ENCODE measurements at regions not wholly inside any gene's neighbourhood (a gene's known extent, or its start where the extent isn't known, plus 50 kb on each side); places are given as distances from the start of the nearest gene placed in this dataset.

GRCh38 chr3:35562141-35562540 lies 77.2 kb upstream of the ARPP21 start:
- H3K4me3 ChIP-seq (ENCODE audit: low read depth in 2 of 2, low read length in 2 of 2): no peak overlapping the region
- intact Hi-C loops (cut with micrococcal nuclease; ENCODE audit: unreplicated experiment) (no loop called here), in situ Hi-C loops (cut with HindIII; ENCODE audit: low pct_unique_long_range_greater_than_20kb, low sequenced_read_pairs) (no loop called here)
- POLR2A ChIA-PET: no interaction called here
- H3K27me3 ChIP-seq (ENCODE audit: control insufficient read depth, insufficient read depth, low read length): no peaks in the 10 kb centered on the region
- BruUV-seq (replicated peaks): no TSS peak
- no peak for TF ChIP-seq SIN3A (IDR thresholded peaks at IDR 0.05; ENCODE audit: borderline replicate concordance, insufficient read depth, low read depth, low read length)
- no peaks in the 10 kb centered on the region; the same call in 1 of the 2 replicates for H3K36me3 ChIP-seq (ENCODE audit: control insufficient read depth, insufficient read depth, low read length)
- H3K27ac ChIP-seq (ENCODE audit: low read length): no peak overlapping the region
- CTCF ChIA-PET: no interaction called here
- ATAC-seq (no peak), DNase-seq (ENCODE audit: low read depth, low spot score) (no peak)
- H3K9me3 ChIP-seq (ENCODE audit: control insufficient read depth, insufficient read depth, low read depth, low read length): no peaks in the 10 kb centered on the region
- no peaks in the 10 kb centered on the region for H3K4me1 ChIP-seq (ENCODE audit: control insufficient read depth, insufficient read depth, low read length)

DNA sequence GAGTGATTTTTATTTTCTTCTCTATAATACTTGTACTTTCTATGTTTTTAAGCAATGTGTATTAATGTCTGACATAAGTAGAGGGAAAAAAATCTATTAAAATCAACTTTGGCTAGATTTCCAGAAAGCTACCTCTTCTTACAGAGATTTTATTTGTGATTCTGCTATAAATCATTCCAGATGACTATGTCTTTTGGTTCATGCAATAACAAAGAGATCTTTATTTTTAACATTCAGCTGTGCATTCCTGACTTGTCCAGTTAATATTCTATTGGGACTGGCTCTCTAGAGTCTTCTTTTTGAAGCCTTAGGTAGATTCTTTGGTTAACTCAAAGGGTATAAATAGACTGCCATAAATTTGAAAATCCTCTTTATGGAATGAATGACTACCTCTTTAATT lies 74.3 kb upstream of the ARPP21 start:
- no TSS peak for BruUV-seq (replicated peaks)
- CTCF ChIA-PET: no interaction called here

More for the DNA sequence above, 74.3 kb upstream of the ARPP21 start:
- Histone ChIP-seq H3K4me1 (ENCODE audit: control insufficient read depth, insufficient read depth, low read length) (no peaks in the 10 kb centered on the region), H3K36me3 (ENCODE audit: control insufficient read depth, insufficient read depth, low read length) (no peaks in the 10 kb centered on the region; the same call in 1 of the 2 replicates), H3K9me3 (ENCODE audit: control insufficient read depth, insufficient read depth, low read depth, low read length) (no peaks in the 10 kb centered on the region), H3K27me3 (ENCODE audit: control insufficient read depth, insufficient read depth, low read length) (no peaks in the 10 kb centered on the region), H3K27ac (ENCODE audit: low read length) (no peak overlapping the region), H3K4me3 (ENCODE audit: low read depth in 2 of 2, low read length in 2 of 2) (no peak overlapping the region)
- DNase-seq (ENCODE audit: low read depth, low spot score): no peak
- intact Hi-C loops (cut with micrococcal nuclease; ENCODE audit: unreplicated experiment): no loop called here
- in situ Hi-C loops (cut with HindIII; ENCODE audit: low pct_unique_long_range_greater_than_20kb, low sequenced_read_pairs): no loop called here
- POLR2A ChIA-PET: no interaction called here
- no peak for ATAC-seq
- TF ChIP-seq REST (IDR thresholded peaks at IDR 0.05; ENCODE audit: insufficient read depth in 1 of 2, low read depth in 2 of 2, low read length in 1 of 2): no peak
- TF ChIP-seq SIN3A (IDR thresholded peaks at IDR 0.05; ENCODE audit: borderline replicate concordance, insufficient read depth, low read depth, low read length): no peak
- TF ChIP-seq CTCF (IDR thresholded peaks at IDR 0.05): no peak
- no peak for TF ChIP-seq TCF7L2 (IDR thresholded peaks at IDR 0.05; ENCODE audit: low read depth, low read length)
- no peak for TF ChIP-seq POLR2AphosphoS5 (IDR thresholded peaks at IDR 0.05; ENCODE audit: low read depth, low read length)
